ENCODE measurements at regions not wholly inside any gene's neighbourhood (a gene's known extent, or its start where the extent isn't known, plus 50 kb on each side); places are given as distances from the start of the nearest gene placed in this dataset.

DNA sequence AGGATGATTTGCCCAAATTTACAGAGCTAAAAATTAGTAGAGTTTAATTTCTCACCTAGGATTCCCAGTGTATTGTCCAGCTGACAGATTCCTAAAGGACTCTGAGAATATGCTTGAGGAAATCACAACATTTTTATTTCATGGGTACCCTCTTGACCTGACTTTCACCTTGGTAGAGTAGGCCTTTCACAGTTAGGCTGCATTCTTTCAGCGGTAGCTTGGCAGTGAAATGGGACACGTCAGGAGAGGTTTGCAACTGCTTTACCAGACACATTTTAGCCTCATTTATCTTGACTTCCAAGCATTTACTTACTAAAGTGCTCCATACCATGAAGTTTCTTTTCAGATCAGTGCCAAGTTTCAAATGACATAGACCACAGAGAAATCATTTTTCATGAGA is 937.9 kb upstream of the LRRTM1 start:
- WGBS, 3 donors: 56 to 62% (median 61%) methylated on average over 2 of the region's 2 CpGs

DNA sequence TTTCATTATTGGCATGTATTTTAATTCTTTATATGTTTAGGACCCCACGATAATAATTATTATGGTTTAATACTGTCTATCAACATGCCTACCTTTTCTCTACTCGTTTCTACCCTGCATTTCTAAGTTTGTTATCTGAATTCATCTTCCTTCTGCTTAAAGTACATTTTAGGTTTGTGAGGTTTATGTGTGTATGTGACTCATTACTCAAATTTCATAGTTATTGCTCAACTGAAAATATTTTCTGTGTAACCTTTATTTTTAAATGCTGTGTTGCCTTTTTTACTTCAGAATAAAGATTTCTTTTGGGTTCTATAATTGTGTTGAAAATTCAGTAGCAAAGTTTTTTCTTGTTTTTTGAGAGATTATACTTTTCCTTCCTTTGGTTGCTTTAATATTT is 933.9 kb upstream of the LRRTM1 start:
- Histone ChIP-seq H3K27me3 (no peaks in the 10 kb centered on the region), H3K27ac (no peak overlapping the region), H3K9me3 (no peaks in the 10 kb centered on the region), H3K4me3 (no peak overlapping the region), H3K4me1 (ENCODE audit: insufficient read depth) (no peaks in the 10 kb centered on the region), H3K36me3 (no peaks in the 10 kb centered on the region)
- no peak for DNase-seq
- no peak for TF ChIP-seq POLR2A (IDR thresholded peaks at IDR 0.05)
- TF ChIP-seq, protein P1, sequence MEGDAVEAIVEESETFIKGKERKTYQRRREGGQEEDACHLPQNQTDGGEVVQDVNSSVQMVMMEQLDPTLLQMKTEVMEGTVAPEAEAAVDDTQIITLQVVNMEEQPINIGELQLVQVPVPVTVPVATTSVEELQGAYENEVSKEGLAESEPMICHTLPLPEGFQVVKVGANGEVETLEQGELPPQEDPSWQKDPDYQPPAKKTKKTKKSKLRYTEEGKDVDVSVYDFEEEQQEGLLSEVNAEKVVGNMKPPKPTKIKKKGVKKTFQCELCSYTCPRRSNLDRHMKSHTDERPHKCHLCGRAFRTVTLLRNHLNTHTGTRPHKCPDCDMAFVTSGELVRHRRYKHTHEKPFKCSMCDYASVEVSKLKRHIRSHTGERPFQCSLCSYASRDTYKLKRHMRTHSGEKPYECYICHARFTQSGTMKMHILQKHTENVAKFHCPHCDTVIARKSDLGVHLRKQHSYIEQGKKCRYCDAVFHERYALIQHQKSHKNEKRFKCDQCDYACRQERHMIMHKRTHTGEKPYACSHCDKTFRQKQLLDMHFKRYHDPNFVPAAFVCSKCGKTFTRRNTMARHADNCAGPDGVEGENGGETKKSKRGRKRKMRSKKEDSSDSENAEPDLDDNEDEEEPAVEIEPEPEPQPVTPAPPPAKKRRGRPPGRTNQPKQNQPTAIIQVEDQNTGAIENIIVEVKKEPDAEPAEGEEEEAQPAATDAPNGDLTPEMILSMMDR (IDR thresholded peaks at IDR 0.05): no peak
- TF ChIP-seq EP300 (IDR thresholded peaks at IDR 0.05): no peak
- intact Hi-C loops (cut with DNase I): no loop called here
- 56 to 63% (median 57%) methylated on average over 2 of the region's 2 CpGs for WGBS, 3 donors

More for the DNA sequence above, 937.9 kb upstream of the LRRTM1 start:
- Histone ChIP-seq H3K27ac (no peak overlapping the region), H3K4me3 (no peak overlapping the region), H3K4me1 (ENCODE audit: insufficient read depth) (no peaks in the 10 kb centered on the region), H3K27me3 (no peaks in the 10 kb centered on the region), H3K36me3 (no peaks in the 10 kb centered on the region), H3K9me3 (no peaks in the 10 kb centered on the region)
- no peak for TF ChIP-seq EP300 (IDR thresholded peaks at IDR 0.05)
- no peak for TF ChIP-seq POLR2A (IDR thresholded peaks at IDR 0.05)
- TF ChIP-seq, protein P1 (IDR thresholded peaks at IDR 0.05): no peak
- DNase-seq: no peak
- intact Hi-C loops (cut with DNase I): no loop called here

DNA sequence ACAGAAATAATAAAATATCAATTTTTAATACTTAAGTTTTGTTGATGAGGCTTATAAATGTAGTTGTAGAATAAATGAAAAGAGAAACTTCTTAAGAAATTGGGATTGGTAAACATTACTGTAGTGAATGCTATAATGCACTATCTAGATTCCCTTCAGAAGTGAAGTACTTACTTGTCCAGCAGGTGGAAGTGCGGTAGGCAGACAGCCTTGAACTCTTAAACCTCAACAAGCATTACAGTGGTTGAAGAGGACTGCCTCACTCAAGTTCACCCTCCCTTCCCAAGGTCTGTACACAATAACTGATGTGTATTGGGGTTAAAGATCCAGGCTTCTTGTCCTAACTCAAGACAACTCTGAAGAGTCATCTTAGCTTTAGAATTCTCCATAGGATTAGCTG is 931.0 kb upstream of the LRRTM1 start:
- no peak for DNase-seq
- Histone ChIP-seq H3K27me3 (no peaks in the 10 kb centered on the region), H3K4me1 (ENCODE audit: insufficient read depth) (no peaks in the 10 kb centered on the region), H3K4me3 (no peak overlapping the region), H3K27ac (no peak overlapping the region), H3K36me3 (no peaks in the 10 kb centered on the region), H3K9me3 (no peaks in the 10 kb centered on the region)
- intact Hi-C loops (cut with DNase I): no loop called here
- 52 to 79% (median 64%) methylated on average over 1 of the region's 1 CpG for WGBS, 3 donors
- no peak for TF ChIP-seq POLR2A (IDR thresholded peaks at IDR 0.05)
- TF ChIP-seq, protein P1 (IDR thresholded peaks at IDR 0.05): no peak
- TF ChIP-seq EP300 (IDR thresholded peaks at IDR 0.05): no peak

DNA sequence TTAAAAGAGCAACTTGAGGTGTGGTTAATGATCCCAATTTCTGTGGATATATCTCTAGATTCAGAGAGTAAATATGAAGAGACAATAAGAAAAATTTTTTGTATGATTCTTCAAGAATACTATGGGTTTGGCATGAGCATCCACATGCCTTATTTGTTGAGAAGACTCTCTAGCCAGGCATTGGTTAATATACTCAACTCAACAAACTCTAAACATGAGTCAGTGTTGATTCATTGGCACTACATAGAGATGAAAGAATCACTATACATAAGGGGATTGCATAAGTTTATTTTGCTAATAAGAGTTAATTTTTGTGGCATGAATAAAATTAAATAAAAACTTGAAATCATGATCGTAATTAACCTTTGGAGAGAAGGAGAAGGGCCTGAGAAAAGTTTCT is 930.2 kb upstream of the LRRTM1 start:
- Histone ChIP-seq H3K27ac (no peak overlapping the region), H3K4me3 (no peak overlapping the region), H3K27me3 (no peaks in the 10 kb centered on the region), H3K9me3 (no peaks in the 10 kb centered on the region), H3K36me3 (no peaks in the 10 kb centered on the region), H3K4me1 (ENCODE audit: insufficient read depth) (no peaks in the 10 kb centered on the region)
- DNase-seq: no peak
- WGBS, 3 donors: 58 to 80% (median 68%) methylated on average over 1 of the region's 1 CpG
- TF ChIP-seq EP300 (IDR thresholded peaks at IDR 0.05) (no peak), POLR2A (IDR thresholded peaks at IDR 0.05) (no peak)
- TF ChIP-seq, protein P1 (IDR thresholded peaks at IDR 0.05): no peak
- intact Hi-C loops (cut with DNase I): no loop called here

DNA sequence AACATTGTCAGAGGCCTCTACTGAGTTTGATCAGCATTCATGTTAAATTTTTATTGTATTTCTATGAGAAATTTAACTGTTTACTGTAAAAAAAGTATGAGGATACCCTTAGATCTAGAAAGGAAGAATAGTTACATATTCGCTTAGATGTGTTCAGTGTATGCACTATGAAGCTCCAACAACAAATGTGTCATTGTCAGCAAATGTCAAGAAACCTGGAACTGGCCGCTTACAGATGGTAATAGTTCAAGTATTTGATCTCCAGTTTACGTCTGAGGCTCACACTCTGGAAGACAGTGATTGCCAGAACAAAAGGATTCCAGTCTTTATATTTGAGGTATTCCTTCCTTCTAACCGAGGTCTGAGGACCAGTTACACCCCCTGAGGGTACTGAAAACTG is 921.2 kb upstream of the LRRTM1 start:
- Histone ChIP-seq H3K9me3 (no peaks in the 10 kb centered on the region), H3K4me3 (no peak overlapping the region), H3K27ac (no peak overlapping the region), H3K4me1 (ENCODE audit: insufficient read depth) (no peaks in the 10 kb centered on the region), H3K27me3 (no peaks in the 10 kb centered on the region), H3K36me3 (no peaks in the 10 kb centered on the region)
- TF ChIP-seq, protein P1 (IDR thresholded peaks at IDR 0.05): no peak
- TF ChIP-seq EP300 (IDR thresholded peaks at IDR 0.05): no peak
- TF ChIP-seq POLR2A (IDR thresholded peaks at IDR 0.05): no peak
- 55 to 62% (median 57%) methylated on average over 4 of the region's 4 CpGs for WGBS, 3 donors
- intact Hi-C loops (cut with DNase I): no loop called here
- no peak for DNase-seq

Data from ovary (tissue), 7 donors.